ENCODE measurements at regions not wholly inside any gene's neighbourhood (a gene's known extent, or its start where the extent isn't known, plus 50 kb on each side); places are given as distances from the start of the nearest gene placed in this dataset.

DNA sequence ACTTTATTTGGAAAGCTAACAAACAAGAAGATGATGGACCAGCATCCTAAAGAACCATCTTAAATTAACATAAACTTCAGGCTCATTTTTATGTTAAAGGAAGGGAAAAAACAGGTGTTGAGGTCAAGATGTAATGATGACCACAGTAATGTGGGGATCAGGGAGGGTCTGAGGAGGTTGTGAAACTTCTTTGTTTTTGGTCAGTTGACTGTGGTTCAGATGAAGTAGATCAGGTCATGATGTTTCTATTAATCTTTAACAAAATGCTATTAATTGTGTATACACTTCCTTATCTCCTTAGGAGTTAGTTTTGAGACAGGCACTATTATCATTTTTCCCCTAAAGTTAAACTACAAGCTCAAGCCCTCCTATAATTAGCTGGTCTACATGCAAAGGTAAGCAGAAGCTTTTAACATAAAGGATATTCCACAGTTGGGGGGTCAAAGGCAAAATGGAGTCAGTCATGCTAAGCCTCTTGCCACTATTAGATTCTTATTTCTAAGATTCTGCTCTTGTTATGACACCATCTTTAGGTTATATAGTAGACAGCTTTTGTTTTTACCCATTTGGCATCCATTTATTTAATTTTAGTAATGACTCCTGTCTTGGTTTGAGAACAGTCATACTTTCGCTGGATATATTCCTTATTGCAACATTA lies 800.1 kb upstream of the PCDH9 start:
- H3K27me3 ChIP-seq (replicated peaks in 1 of 4; ENCODE audit: control insufficient read depth in 3 of 4, extremely low read depth in 1 of 4, insufficient read depth in 3 of 4, low read length in 3 of 4): no peaks in the 10 kb centered on the region
- no peaks in the 10 kb centered on the region for H3K23me2 ChIP-seq (ENCODE audit: low read depth, low read length)
- H2BK20ac ChIP-seq (ENCODE audit: low read length): no peak overlapping the region
- H2BK120ac ChIP-seq (replicated peaks; ENCODE audit: low read depth, low read length): no peak overlapping the region
- no peak overlapping the region for H3K4me2 ChIP-seq (ENCODE audit: insufficient read depth in 1 of 2, low read depth in 2 of 2, low read length in 2 of 2)
- no peaks in the 10 kb centered on the region for H4K20me1 ChIP-seq (replicated peaks in 1 of 2; ENCODE audit: control insufficient read depth in 1 of 2, insufficient read depth in 2 of 2, low read length in 2 of 2)
- H3K4ac ChIP-seq (replicated peaks; ENCODE audit: insufficient read length, low read depth, low read length): no peak overlapping the region
- H3K4me3 ChIP-seq (ENCODE audit: extremely low read depth in 1 of 4, insufficient read depth in 2 of 4, low read depth in 3 of 4, low read length in 4 of 4): no peak overlapping the region
- WGBS, 2 experiments (ENCODE audit: extremely low coverage in 1 of 2, insufficient coverage in 1 of 2, insufficient read length in 1 of 2, insufficient replicate concordance in 2 of 2, low coverage in 1 of 2, low lambda C conversion rate in 2 of 2, missing lambda C conversion rate in 1 of 2): 67% methylated on average over 1 of the region's 1 CpG; no CpG with 5 or more reads in 1 of the 2 experiments
- H2BK12ac ChIP-seq (ENCODE audit: low read depth, low read length): no peak overlapping the region
- no peak overlapping the region for H4K91ac ChIP-seq (replicated peaks; ENCODE audit: insufficient read length, low read length)
- no peak overlapping the region for H3K18ac ChIP-seq (ENCODE audit: extremely low read depth, low read length)
- no peak overlapping the region for H3K27ac ChIP-seq (ENCODE audit: low read depth, low read length)
- H3K4me1 ChIP-seq (replicated peaks in 1 of 4; ENCODE audit: control insufficient read depth in 3 of 4, insufficient read depth in 4 of 4, low read length in 3 of 4): no peaks in the 10 kb centered on the region
- no peak overlapping the region for H2BK15ac ChIP-seq (ENCODE audit: low read length)
- no peak overlapping the region for H4K8ac ChIP-seq (ENCODE audit: extremely low read depth, insufficient read depth, low read length)
- H2AK5ac ChIP-seq (ENCODE audit: low read depth, low read length): no peak overlapping the region
- POLR2A ChIA-PET (ENCODE audit: partially characterized antibody): no interaction called here
- H3K79me2 ChIP-seq (ENCODE audit: control insufficient read depth in 1 of 2, insufficient read depth in 2 of 2, low read length in 2 of 2): no peaks in the 10 kb centered on the region
- H3K79me1 ChIP-seq (ENCODE audit: low read depth, low read length): no peaks in the 10 kb centered on the region
- TF ChIP-seq POLR2A (IDR thresholded peaks at IDR 0.05; ENCODE audit: control extremely low read depth in 1 of 2, low read depth in 2 of 2, low read length in 2 of 2) (no peak), NRF1 (IDR thresholded peaks at IDR 0.05; ENCODE audit: low read depth, low read length) (no peak), SIX5 (IDR thresholded peaks at IDR 0.05; ENCODE audit: low read depth, low read length) (no peak), TBP (IDR thresholded peaks at IDR 0.05; ENCODE audit: low read depth, low read length) (no peak), RNF2 (IDR thresholded peaks at IDR 0.05; ENCODE audit: borderline replicate concordance, low read depth, low read length, missing control alignments, poor library complexity, severe bottlenecking) (no peak), JUND (IDR thresholded peaks at IDR 0.05; ENCODE audit: low read length) (no peak)
- H2BK5ac ChIP-seq (ENCODE audit: low read depth, low read length): no peak overlapping the region
- FAIRE-seq (no peak), DNase-seq (ENCODE audit: low read depth in 1 of 2, low spot score in 2 of 2) (no peak)
- CTCF ChIA-PET (ENCODE audit: partially characterized antibody): no interaction called here
- no peak overlapping the region for H4K5ac ChIP-seq (ENCODE audit: insufficient read length, low read depth, low read length)
- H3K9ac ChIP-seq (replicated peaks in 1 of 4; ENCODE audit: extremely low read depth in 1 of 4, low read depth in 3 of 4, low read length in 3 of 4): no peak overlapping the region
- no peak overlapping the region for H2AFZ ChIP-seq (ENCODE audit: low read length)
- no peaks in the 10 kb centered on the region for H3K36me3 ChIP-seq (ENCODE audit: control insufficient read depth in 2 of 4, insufficient read depth in 4 of 4, low read length in 3 of 4)
- no peak overlapping the region for H3K23ac ChIP-seq (ENCODE audit: insufficient read length)
- no peak overlapping the region for H3K56ac ChIP-seq (replicated peaks; ENCODE audit: insufficient read length, low read depth, low read length)
- no peak overlapping the region for H3K14ac ChIP-seq (ENCODE audit: insufficient read length)
- H3K9me3 ChIP-seq (ENCODE audit: insufficient read depth in 2 of 2, low read depth in 1 of 2, low read length in 1 of 2): no peaks in the 10 kb centered on the region

Measured in H1 (cell line).